Skin epidermis (tissue), 12 donors: ENCODE measurements at regions not wholly inside any gene's neighbourhood (a gene's known extent, or its start where the extent isn't known, plus 50 kb on each side); places are given as distances from the start of the nearest gene placed in this dataset.

Source experiments
- H3K27ac ChIP-seq, 21 experiments: fragments of 200-600 bp; sonication (generic) in 11 of 21; one replicate each; pipeline ENCODE4 v1.5.0; 2020; ENCODE audit warnings: mild to moderate bottlenecking in 3 of 21, inconsistent platforms in 2 of 21, moderate library complexity in 2 of 21
- H3K4me3 ChIP-seq, 7 experiments: fragments of 200-600 bp; sonication (generic) in 2 of 7; one replicate each; pipeline ENCODE4 v1.5.0; 2020; ENCODE audit warnings: inconsistent platforms in 2 of 7, mild to moderate bottlenecking in 2 of 7, moderate library complexity in 1 of 7

DNA sequence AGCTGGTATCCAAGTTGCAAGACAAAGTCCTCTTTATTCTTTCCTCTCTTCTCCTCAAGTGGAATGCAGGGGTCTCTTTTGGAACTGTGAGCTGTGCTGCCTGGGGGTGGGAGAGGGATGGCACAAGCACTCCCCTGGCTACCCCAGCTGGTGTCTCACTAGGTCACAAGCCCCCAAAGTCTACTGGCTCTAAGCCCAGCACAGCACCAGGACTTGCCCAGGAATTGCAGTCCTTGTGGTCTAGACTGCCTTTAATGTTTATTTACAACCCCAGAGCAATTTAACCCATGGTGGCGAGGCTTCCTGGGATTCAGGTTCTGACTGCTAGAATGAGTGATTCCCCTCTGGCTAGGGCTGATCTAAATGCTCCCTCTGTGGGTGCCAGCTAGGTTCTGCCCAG is 199.0 kb upstream of the STK17B start:
- Histone ChIP-seq H3K4me3 (no peak overlapping the region), H3K27ac (peak overlapping the region in 2 of 21 experiments; percentile 8 to 11)

DNA sequence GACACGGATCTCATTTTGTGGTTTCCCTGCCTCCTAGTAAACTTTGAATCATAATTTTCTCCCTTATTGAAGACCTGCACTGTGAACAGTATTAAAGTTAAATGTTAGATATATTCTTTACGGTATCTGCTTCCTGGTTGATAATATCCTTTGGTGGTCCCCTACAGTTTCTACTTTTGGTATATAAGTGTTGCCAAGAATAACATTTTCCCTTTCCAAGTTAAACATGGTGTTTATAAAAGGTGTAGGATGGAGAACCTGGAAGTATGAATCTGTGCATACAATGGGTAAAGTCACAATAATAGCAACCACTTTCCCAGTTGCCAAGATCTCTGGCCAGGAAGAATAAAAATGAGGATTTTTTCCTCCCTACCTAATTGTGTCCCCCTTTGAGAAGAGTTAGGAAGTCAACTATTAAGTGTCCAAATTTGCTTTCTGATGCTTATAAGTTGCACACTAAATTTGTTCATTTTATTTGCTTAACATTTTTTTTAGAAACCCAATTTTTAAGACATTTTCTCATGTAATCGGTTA is 201.0 kb upstream of the STK17B start:
- no peak overlapping the region for H3K4me3 ChIP-seq
- peak overlapping the region in 4 of 21 experiments; percentile 4 to 60 (median 10) for H3K27ac ChIP-seq

DNA sequence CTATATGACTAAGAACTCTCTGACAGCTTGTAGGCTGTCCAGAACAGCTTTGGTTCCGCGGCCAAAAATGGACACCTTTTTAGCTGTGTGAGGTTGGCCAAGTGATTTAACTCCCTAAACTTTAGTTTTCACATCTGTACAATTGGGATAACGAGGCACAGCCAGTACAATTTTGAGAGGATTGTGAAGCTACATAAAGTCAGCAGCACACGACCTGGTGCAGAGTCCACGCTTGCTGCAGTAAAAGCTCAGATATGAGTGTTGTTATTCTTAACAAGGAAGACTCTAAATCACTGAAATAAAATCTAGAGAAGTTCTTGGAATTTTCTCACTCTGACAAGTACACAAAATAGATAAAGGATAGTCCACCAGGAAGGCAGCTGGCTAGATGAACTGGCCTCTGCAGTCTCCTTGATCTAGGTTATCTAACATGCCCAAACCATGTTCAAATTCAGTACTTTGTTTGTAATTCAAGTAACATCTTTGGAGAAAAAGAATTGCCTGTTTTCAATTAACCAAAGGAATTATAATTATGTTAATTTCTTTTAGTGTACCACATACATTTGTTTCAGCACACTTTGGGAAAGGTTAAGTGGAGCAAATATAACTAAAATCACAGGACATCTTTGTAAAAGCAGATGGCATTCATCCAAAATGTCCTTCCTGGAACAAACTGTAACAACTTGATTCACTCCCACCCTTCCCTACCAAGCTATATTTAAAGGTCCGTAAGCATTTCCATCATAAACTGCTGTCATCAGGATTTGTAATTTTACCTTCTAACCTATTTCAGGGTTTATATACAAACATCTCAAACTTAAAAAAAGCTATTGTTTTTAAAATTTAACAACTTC is 201.7 kb upstream of the STK17B start:
- Histone ChIP-seq H3K27ac (peak overlapping the region in 4 of 21 experiments; percentile 4 to 60 (median 10)), H3K4me3 (no peak overlapping the region)

DNA sequence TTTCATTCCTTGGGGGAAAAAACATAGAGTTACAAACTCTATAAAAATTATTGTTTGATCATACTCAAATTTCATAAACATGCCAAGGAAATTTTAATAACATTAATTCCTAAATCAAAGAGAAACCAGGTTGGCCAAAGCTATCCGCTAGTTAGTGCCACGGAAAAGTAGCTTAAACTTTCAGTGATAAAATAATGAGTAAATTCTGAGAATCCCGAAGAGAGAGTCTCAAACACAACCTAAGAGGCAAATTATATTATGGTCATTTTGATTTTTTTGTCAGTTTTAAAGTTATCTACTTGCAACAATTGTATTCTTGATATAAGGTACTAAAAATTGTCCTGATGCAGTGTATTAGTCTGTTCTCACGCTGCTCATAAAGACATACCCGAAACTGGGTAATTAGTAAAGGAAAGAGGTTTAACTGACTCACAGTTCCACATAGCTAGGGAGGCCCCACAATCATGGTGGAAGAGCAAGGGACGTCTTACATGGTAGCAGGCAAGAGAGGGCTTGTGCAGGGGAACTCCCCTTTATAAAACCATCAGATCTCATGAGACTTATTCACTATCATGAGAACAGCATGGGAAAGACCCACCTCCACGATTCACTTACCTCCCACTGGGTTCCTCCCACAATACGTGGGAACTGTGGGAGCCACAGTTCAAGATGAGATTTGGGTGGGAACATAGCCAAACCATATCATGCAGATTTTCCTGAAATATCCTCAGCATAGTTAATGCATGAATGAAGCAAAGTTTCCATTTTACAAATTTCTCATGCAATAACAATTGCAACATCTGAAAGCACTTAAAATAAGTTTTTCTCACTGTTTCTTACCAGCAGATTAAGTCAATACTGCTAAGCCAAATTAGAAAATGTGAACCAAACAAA is 205.9 kb upstream of the STK17B start:
- Histone ChIP-seq H3K27ac (peak overlapping the region in 2 of 21 experiments; percentile 40 to 60), H3K4me3 (no peak overlapping the region)

DNA sequence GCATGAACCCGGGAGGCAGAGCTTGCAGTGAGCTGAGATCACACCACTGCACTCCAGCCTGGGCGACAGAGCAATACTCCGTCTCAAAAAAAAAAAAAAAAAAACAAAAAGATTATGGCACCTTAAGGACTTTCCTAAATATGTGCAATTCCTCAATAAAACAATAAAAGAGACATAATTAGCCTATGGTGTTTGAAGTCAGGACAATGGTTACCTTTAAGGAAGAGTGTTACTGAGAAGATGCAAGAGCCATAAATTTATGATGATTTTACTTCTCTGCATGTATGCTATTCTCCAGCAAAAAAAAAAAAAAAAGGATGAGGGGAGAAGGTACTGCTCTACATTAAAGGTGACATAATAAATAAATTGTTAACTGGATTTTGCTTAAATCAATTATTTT is 208.2 kb upstream of the STK17B start:
- Histone ChIP-seq H3K27ac (no peak overlapping the region), H3K4me3 (no peak overlapping the region)

DNA sequence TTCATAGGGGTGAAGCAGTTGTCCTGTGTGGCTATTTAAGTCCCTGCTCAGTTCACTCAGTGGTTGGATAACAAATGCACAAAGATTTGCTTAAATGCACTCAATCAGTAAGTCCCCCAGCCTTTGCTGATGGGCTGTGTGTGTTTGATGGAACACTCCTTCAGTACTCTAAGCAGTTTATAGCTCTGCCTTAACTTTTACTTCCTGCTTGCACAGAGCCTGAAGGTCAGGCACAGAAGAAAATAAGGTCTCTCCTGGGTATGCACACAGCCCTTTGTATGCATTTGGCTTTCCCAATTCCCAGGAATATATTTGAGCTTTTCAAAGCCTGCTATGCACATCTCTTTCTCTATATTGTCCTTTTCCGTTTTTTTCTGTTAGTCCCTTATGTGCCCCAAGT is 208.7 kb upstream of the STK17B start:
- no peak overlapping the region for H3K27ac ChIP-seq
- no peak overlapping the region for H3K4me3 ChIP-seq

DNA sequence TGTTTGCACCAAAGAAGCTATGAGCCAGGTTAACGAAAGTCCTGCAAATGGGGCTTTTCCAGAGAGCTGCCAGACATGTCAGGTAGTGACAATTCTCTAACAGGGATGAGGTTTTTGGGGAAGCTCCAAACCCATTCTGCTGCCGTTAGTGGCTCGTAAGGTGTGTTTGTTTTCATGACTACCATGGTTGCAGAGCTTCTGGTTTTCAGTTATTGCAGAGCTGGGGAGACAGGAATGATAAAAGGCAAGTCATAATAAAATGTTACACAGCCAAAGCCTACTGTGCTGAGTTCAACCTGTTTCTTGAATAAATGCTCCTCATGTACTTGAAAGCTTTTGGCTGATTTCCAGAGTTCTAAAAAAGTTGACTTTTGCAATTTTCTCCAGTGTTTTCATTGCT is 209.2 kb upstream of the STK17B start:
- no peak overlapping the region for H3K4me3 ChIP-seq

DNA sequence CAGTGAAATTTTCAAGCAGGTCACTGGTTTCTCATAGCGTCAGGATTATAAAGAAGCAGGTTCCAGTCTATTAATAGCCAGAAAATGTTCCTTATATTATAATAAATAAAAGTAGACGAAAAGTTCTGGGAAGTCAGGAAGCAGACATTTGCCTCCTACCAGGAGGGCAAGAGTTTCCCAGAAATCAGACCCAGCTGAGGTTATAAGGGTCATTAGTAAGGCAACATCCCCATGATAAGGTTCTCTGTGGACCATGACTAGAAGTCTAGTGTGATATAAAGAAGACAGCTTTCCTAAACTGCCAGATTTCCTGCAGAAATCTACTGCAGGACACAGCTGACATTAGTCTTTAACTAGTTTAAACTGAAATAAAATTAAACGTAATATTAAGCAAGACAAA is 210.1 kb upstream of the STK17B start:
- H3K27ac ChIP-seq: no peak overlapping the region
- H3K4me3 ChIP-seq: no peak overlapping the region

More for the DNA sequence above, 209.2 kb upstream of the STK17B start:
- H3K27ac ChIP-seq: no peak overlapping the region

DNA sequence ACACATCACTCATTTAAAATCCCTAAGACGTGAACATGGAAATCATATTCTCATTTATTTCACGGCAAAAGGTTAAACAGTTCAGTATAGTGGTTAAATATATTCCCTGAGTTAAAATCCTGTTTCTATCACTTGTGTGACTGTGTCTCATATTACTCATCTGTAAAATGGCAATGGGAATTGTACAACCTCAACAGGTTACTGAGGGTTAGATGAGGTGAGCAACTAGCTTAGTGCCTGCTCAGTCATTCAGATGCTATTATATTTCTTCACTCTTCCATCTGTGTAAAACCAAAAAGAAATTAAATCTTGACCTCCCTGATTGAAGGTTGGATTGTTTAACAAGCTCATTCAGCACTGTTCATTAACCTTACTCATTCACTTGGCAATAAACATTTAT is 212.4 kb upstream of the STK17B start:
- Histone ChIP-seq H3K27ac (no peak overlapping the region), H3K4me3 (no peak overlapping the region)

DNA sequence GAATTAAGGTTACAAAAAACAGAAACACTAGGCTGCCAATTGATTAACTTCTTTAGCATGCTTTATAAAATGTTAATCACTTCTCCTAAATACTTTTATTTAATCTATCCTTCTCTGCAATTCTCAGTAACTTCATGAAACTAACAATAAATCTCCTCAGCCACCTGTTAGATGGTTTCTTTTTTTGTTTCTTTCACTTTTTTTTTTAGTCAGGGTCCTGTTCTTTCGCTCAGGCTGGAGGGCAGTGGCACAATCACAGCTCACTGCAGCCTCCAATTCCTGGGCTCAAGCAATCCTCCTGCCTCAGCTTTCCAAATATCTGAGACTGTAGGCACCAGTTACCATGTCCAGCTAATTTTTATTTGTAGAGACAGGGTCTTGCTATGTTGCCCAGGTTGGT is 213.4 kb upstream of the STK17B start:
- Histone ChIP-seq H3K27ac (no peak overlapping the region), H3K4me3 (no peak overlapping the region)

DNA sequence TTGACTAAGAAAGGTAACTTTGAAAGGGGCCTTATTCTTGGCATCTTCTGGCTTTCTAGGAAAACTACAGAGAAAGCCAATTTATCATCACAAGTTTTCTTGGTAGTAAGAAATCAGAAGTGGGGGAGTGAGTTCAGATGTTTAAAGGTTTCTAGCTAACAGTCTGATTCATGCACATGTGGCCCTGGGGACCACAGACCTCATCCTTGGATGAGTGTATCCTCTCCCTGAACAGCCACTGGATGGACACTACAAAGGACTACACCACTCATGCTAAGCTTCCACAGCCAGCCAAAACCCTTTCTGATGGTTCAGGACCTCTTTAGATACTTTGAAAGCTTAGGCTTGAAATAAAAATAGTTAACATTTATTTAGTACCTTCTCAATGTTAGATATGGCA is 218.3 kb upstream of the STK17B start:
- Histone ChIP-seq H3K27ac (no peak overlapping the region), H3K4me3 (no peak overlapping the region)

DNA sequence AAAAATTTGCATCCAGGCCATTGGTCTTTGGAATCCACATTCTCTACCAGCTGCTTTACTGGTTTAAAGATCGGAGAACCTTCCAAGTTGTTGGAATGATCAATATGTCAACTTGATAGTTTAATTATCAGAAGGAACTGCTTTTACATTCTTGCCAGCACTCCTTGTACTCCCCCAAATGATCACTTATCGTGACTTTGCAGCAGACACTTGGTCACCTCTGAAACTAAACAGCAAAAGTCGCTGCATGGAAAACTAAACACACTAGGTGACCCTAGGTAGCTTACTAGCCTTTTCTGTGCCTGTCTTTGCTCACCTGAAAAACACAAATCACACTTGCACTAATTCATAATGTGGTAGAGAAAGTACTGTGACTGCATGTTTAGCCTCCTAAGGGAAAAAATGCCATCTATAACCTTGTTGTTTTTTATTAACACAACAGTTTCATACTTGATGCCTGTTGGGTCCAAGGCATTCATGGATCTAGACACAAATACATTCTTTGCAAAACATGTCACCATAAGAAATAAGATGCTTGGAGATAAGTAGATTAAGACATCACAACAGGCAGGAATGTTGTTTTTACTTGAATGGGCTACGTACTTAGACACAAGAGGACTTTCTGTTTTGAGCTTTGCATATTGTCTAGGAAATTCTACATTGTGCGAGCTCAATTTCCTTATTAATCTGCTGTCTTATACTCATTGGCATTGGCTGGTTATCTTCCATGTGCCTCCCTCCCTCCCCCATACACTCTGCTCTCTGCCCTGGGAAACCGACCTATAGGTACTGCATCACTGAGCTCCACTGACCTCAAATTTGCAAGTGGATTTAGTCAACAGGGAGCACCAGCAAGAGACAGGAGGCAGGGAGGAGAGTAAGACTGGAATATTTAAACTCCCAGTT is 219.1 kb upstream of the STK17B start:
- H3K4me3 ChIP-seq: no peak overlapping the region
- no peak overlapping the region for H3K27ac ChIP-seq

DNA sequence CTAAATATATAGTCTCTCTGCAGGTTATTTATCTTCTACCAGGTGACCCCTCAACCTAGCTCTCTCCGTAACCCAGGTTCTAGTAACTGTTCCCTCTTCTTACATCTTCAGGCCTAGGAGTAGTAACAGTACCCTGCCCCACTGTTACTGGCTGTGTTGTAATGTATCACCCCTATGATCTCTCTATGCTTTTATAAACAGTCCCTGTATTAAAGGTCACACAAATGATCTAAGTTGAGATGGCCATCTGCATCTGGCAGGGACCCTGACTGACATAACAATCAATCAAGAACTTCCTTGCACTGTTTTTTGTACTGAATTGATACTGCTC is 219.7 kb upstream of the STK17B start:
- H3K27ac ChIP-seq: no peak overlapping the region
- no peak overlapping the region for H3K4me3 ChIP-seq

DNA sequence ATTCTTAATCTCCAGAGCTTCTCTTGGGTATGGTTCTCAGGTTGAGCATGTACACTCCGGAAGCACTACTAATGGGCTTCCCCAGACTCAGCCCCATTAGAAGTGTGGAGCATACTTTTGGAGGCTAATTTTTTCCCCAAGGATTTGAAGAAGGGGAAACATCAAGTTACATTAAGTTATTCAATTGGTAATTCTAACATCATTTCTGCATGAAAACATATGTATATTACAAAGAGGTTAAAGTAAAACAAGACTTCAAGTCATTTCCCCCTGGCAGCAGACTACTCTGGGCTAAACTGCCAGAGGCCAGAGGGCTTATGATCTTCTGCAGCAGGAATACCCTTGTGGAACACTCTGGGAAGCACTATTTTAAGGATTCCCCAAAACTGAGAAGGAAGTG is 227.7 kb upstream of the STK17B start:
- Histone ChIP-seq H3K27ac (peak overlapping the region in 1 of 21 experiments; percentile 66), H3K4me3 (no peak overlapping the region)

DNA sequence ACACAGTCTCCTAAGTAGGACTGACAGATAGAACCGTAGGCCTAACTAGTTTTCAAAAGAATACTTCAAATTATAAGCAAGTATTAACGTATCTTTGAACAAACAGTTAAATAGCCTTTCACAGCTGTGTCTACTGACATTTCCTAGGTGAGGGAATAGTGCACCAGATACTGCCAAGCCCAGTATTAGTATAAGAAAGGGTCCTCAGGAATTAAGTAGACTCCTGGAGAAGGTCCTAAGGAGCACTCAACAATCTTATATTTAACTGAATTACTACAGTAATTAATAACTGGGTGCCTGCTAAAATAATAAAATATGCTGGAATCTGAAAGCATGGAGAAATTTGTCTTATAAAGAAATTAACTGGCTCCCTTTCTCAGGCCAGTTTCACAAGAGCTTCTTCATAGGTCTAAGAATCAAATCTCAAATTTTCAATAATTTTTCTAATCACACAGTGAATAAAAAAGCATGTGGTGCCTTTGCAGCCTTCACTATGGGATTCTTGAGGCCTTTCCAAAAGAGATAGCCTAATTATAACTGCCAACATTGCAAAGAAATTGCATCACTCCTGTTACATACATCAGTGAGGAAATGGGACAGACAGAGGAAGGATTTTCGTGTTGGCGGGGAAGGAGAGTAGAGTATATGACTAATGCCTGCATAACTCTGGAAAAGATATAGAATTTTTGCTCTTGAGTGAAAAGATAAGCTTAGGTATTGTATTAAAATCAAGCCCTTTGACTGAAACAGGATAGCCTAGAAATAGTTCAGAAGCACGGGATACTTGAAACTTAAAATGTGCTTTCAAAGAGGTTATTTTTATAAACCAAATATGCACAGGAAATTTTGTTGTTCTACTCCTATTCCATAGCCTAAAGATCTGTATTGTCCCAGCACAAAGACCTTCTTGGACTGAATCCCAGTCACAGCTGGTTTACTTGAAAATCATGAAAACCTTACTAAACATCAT is 228.6 kb upstream of the STK17B start:
- H3K4me3 ChIP-seq: no peak overlapping the region
- H3K27ac ChIP-seq: peak overlapping the region in 1 of 21 experiments; percentile 66

DNA sequence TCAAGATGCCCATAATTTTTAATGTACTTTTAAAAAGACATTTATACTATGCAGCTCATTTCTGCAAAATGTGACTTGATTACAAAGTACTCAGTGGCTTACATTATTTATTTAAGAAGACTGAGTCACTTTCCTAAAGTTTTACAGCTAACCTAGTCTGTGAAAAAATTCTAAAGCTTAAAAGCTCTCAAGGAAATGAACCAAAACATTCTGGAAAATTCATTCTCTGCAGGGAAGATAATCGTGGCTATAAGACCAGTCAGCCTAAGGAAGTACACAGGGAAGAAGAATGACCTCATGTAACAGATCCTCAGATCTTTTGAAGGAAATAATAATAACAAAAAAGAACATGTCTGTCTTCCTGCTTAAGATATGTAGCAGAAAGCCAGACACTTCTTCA is 232.1 kb upstream of the STK17B start:
- H3K27ac ChIP-seq: peak overlapping the region in 1 of 21 experiments; percentile 17
- H3K4me3 ChIP-seq: no peak overlapping the region

DNA sequence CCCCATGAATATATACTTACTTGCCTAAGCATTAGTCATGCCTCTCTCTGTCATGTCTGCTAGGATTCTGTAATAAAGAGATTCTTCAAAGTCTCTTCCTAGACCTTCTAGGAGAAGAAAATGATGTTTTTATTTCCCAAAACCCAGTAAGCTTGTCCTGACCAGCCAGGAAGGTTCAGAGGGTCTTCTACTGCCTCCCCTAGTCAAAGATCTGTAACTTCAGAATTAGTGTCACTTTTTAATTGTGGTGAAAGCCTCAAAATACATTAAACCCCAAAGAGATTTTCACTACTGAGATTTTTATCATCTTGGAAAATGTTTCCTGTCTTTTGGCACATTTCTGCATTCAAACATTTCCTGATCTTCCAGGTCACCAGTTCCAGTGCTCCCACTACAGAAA is 232.9 kb upstream of the STK17B start:
- no peak overlapping the region for H3K4me3 ChIP-seq
- peak overlapping the region in 2 of 21 experiments; percentile 17 to 41 for H3K27ac ChIP-seq

DNA sequence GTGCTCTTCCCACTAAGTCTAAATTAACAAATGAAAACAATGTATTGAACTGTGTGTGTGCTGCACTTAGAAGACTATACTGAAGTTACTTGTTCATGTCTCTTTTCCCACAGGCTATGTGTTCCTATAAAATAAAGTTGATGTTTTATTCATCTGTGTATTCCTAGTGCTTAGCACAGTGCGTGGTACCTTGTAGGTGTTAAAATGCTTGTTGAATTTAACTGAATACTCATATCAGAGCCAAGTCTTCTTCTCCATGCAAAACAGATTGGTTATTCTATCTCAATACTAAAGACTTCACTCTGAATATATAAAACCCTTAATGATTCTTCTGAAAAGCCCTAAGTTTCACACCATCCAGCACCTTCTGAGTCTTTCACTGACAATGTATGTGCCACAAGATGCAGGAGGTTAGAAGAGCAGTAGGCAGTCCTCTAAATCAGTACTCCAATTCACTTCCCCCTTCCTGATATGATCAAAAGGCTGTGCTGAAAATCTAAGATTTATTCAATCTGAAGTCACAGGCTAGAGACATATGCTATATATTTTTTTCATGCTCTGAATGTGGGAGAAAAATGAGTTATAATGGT is 231.7 kb upstream of the CCDC150 start:
- Histone ChIP-seq H3K27ac (no peak overlapping the region), H3K4me3 (no peak overlapping the region)
